Fibroblast of villous mesenchyme (primary cell): ENCODE measurements at regions not wholly inside any gene's neighbourhood (a gene's known extent, or its start where the extent isn't known, plus 50 kb on each side); places are given as distances from the start of the nearest gene placed in this dataset.
A peak's percentile ranks its signal among the peaks of the same experiment; 100 is the strongest.

Experiments used
- DNase-seq: peaks from one replicate; pipeline ENCODE4 v3.0.0-alpha.2; 2010; ENCODE audit warnings: low read depth
- H3K4me3 ChIP-seq: 2 replicates; pipeline ENCODE4 v1.5.1; 2011; ENCODE audit warnings: low read depth, mild to moderate bottlenecking, low read length
- CTCF ChIP-seq: IDR thresholded peaks from 2 replicates; pipeline ENCODE4 v1.5.1; 2012; ENCODE audit warnings: low read depth, mild to moderate bottlenecking, low read length; ENCODE audit not compliant: insufficient read depth

DNA sequence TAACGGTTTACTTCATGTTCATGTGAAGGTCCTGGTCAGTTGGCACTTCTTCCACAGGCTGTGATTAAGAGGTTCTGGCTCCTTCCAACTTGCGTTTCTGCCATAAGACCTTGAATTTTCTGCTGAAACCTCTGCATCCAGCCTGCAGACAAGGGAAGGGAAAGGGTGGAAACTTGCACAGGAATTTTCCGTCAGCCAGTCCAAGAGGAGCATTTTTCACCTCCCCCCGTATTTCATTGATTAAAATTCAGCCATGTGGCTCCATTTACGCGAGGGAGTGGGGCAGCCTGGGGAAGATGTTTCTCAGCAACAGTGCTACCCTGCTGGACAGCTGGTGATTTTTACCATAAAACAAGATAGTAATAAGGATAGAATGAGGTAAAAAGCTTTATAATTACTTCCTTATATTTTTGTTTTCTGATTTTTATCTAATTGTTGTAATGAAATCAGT lies 101.5 kb upstream of the SMIM36 start:
- no peak overlapping the region for H3K4me3 ChIP-seq
- TF ChIP-seq CTCF: no peak
- DNase-seq: no peak

GRCh38 chr17:55607731-55608341 lies 96.6 kb upstream of the SMIM36 start:
- H3K4me3 ChIP-seq: no peak overlapping the region
- no peak for TF ChIP-seq CTCF
- DNase-seq: peak; percentile 95

DNA sequence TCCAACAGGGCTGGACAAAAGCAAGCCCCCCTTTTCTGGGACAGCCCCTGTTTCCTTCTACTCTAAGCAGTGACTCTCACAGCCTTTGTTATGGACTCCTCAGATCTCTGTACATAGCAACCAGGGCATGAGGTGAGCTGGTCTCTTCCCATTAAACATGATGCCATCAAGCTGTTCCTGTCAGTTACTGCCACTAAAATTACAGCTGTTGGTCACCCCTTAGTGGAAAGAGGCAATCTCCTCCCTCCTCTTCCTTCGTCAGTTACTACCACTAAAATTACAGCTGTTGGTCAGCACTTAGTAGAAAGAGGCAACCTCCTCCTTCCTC lies 95.2 kb upstream of the SMIM36 start:
- no peak for TF ChIP-seq CTCF
- DNase-seq: peak; percentile 53
- H3K4me3 ChIP-seq: no peak overlapping the region

GRCh38 chr17:55605705-55606487 lies 94.6 kb upstream of the SMIM36 start:
- DNase-seq: no peak
- TF ChIP-seq CTCF: no peak
- no peak overlapping the region for H3K4me3 ChIP-seq

DNA sequence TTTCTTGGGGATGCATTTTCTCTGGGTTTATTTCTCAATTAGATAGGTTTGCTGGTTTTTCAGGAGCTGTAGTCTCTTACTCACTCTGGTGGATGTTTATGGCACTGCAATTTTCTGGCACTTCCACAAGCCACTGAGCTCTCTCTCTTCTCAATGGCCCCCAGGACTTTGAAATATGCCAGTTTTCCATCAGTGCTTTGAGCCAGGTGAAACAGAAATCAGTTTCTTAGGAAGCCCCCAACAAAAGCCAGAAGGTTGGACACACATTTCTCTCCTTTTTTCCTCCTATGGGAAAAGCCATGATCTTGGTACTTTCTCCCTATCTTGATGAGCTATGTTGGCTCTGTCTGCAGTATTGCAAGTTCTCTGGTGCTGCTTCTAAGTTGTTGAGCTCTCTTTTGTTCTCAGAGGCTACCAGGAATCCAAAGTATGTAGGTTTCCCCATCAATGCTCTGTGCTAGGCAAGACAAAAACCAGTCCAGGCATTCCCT lies 90.7 kb upstream of the SMIM36 start:
- DNase-seq: peak; percentile 66
- TF ChIP-seq CTCF: peak; percentile 85
- H3K4me3 ChIP-seq: no peak overlapping the region

- no peak for DNase-seq
- H3K4me3 ChIP-seq: no peak overlapping the region
- TF ChIP-seq CTCF: no peak
Observed at GRCh38 chr17:55598495-55598894, 87.2 kb upstream of the SMIM36 start.
